HG02610 (cell line): ENCODE measurements at regions not wholly inside any gene's neighbourhood (a gene's known extent, or its start where the extent isn't known, plus 50 kb on each side); places are given as distances from the start of the nearest gene placed in this dataset.
"Not testable (repeated sequence)": the region's sequence is repeated elsewhere in the genome, so short reads cannot be mapped to it uniquely, and the experiment has no call there.

Experiments
- ATAC-seq: cut with Tn5 transposase; IDR thresholded peaks from one replicate; pipeline ENCODE4 v1.9.1; 2021; ENCODE audit warnings: mild to moderate bottlenecking, moderate library complexity; ENCODE audit not compliant: unreplicated experiment

GRCh38 chr5:174504266-174504726, 220.1 kb upstream of the MSX2 start:
- ATAC-seq, result no peak

- no peak for ATAC-seq
These were observed 218.8 kb upstream of the MSX2 start for GRCh38 chr5:174505621-174506020.

- ATAC-seq, result not testable (repeated sequence)
These were observed 213.5 kb upstream of the MSX2 start for GRCh38 chr5:174510782-174511453.

- no peak for ATAC-seq
These were observed 212.6 kb upstream of the MSX2 start for GRCh38 chr5:174511714-174512253.

GRCh38 chr5:174514325-174514724, 210.1 kb upstream of the MSX2 start:
- ATAC-seq, result no peak

GRCh38 chr5:174514983-174515394, 209.4 kb upstream of the MSX2 start:
- ATAC-seq, result no peak

GRCh38 chr5:174516741-174517140, 207.6 kb upstream of the MSX2 start:
- ATAC-seq, result no peak

- ATAC-seq, result no peak
These were observed 205.9 kb upstream of the MSX2 start for GRCh38 chr5:174518512-174518911.

GRCh38 chr5:174520420-174521396, 203.7 kb upstream of the MSX2 start:
- no peak for ATAC-seq

GRCh38 chr5:174521449-174521848, 202.9 kb upstream of the MSX2 start:
- ATAC-seq, result no peak

GRCh38 chr5:174522480-174523260, 201.7 kb upstream of the MSX2 start:
- no peak for ATAC-seq

- ATAC-seq, result no peak
These were observed 200.9 kb upstream of the MSX2 start for GRCh38 chr5:174523311-174524071.

GRCh38 chr5:174524351-174524750, 200.0 kb upstream of the MSX2 start:
- no peak for ATAC-seq

- no peak for ATAC-seq
These were observed 198.2 kb upstream of the MSX2 start for GRCh38 chr5:174526177-174526576.

GRCh38 chr5:174527916-174528540, 196.4 kb upstream of the MSX2 start:
- no peak for ATAC-seq

GRCh38 chr5:174528821-174529544, 195.4 kb upstream of the MSX2 start:
- no peak for ATAC-seq

GRCh38 chr5:174529925-174530681, 194.3 kb upstream of the MSX2 start:
- no peak for ATAC-seq

- ATAC-seq, result no peak
These were observed 192.6 kb upstream of the MSX2 start for GRCh38 chr5:174531782-174532191.
